SKM-1 treated with dmso at 0.1 percent for 144 hours (cell line): ENCODE measurements at regions not wholly inside any gene's neighbourhood (a gene's known extent, or its start where the extent isn't known, plus 50 kb on each side); places are given as distances from the start of the nearest gene placed in this dataset.
A peak's percentile ranks its signal among the peaks of the same experiment; 100 is the strongest.

ENCODE experiments used
- DNase-seq: peaks from one replicate; lab custom pipeline; 2025; ENCODE audit not compliant: unreplicated experiment; lab: John Stamatoyannopoulos, UW

GRCh38 chr11:109096266-109096665 lies 325.7 kb upstream of the C11orf87 start:
- DNase-seq, result no peak

GRCh38 chr11:109106151-109106906 lies 315.7 kb upstream of the C11orf87 start:
- no peak for DNase-seq

- no peak for DNase-seq
Measured at GRCh38 chr11:109109150-109109549, 312.8 kb upstream of the C11orf87 start.

GRCh38 chr11:109109571-109110315 lies 312.2 kb upstream of the C11orf87 start:
- no peak for DNase-seq

- no peak for DNase-seq
Measured at GRCh38 chr11:109112261-109112660, 309.7 kb upstream of the C11orf87 start.

- no peak for DNase-seq
Measured at GRCh38 chr11:109112821-109113280, 309.1 kb upstream of the C11orf87 start.

- no peak for DNase-seq
Measured at GRCh38 chr11:109120341-109120740, 301.6 kb upstream of the C11orf87 start.

- DNase-seq, result no peak
Measured at GRCh38 chr11:109121173-109121932, 300.6 kb upstream of the C11orf87 start.

- DNase-seq, result no peak
Measured at GRCh38 chr11:109123816-109124787, 297.9 kb upstream of the C11orf87 start.

GRCh38 chr11:109130910-109131309 lies 291.1 kb upstream of the C11orf87 start:
- DNase-seq, result no peak

- peak; percentile 76 for DNase-seq
Measured at GRCh38 chr11:109132539-109132938, 289.5 kb upstream of the C11orf87 start.

- DNase-seq, result peak; percentile 3
Measured at GRCh38 chr11:109133159-109133558, 288.8 kb upstream of the C11orf87 start.

GRCh38 chr11:109135627-109136026 lies 286.4 kb upstream of the C11orf87 start:
- no peak for DNase-seq

- DNase-seq, result no peak
Measured at GRCh38 chr11:109138196-109138595, 283.8 kb upstream of the C11orf87 start.

- DNase-seq, result no peak
Measured at GRCh38 chr11:109140426-109140825, 281.6 kb upstream of the C11orf87 start.

- no peak for DNase-seq
Measured at GRCh38 chr11:109140857-109141515, 281.0 kb upstream of the C11orf87 start.

GRCh38 chr11:109145287-109145686 lies 276.7 kb upstream of the C11orf87 start:
- DNase-seq, result no peak

- no peak for DNase-seq
Measured at GRCh38 chr11:109147726-109148125, 274.3 kb upstream of the C11orf87 start.

GRCh38 chr11:109148669-109149068 lies 273.3 kb upstream of the C11orf87 start:
- DNase-seq, result no peak

GRCh38 chr11:109150581-109150980 lies 271.4 kb upstream of the C11orf87 start:
- no peak for DNase-seq
